ENCODE measurements at regions not wholly inside any gene's neighbourhood (a gene's known extent, or its start where the extent isn't known, plus 50 kb on each side); places are given as distances from the start of the nearest gene placed in this dataset.

DNA sequence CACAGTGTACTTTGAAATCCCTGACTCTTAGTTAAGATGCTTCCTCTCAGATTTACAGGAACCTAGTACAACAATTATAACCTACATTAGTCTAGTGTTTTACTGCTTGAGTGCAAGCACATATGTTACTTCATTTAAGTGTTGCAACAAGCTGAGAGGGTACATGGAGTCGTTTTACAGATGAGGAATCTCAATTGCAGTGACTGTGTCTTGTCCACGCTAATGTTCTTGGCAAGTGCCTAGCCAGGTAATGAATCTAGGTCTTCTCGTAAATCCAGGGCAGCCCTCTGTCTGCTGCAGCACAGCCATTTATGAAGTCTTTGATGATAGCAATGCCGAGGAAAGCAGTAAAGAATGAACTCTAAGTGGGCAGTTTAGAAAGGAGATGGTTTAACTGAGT lies 384.4 kb upstream of the ARPP21 start:
- TF ChIP-seq, protein P1, sequence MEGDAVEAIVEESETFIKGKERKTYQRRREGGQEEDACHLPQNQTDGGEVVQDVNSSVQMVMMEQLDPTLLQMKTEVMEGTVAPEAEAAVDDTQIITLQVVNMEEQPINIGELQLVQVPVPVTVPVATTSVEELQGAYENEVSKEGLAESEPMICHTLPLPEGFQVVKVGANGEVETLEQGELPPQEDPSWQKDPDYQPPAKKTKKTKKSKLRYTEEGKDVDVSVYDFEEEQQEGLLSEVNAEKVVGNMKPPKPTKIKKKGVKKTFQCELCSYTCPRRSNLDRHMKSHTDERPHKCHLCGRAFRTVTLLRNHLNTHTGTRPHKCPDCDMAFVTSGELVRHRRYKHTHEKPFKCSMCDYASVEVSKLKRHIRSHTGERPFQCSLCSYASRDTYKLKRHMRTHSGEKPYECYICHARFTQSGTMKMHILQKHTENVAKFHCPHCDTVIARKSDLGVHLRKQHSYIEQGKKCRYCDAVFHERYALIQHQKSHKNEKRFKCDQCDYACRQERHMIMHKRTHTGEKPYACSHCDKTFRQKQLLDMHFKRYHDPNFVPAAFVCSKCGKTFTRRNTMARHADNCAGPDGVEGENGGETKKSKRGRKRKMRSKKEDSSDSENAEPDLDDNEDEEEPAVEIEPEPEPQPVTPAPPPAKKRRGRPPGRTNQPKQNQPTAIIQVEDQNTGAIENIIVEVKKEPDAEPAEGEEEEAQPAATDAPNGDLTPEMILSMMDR (IDR thresholded peaks at IDR 0.05 in 8 of 11, conservative IDR thresholded peaks at IDR 0.05 in 3 of 11), result no peak
- TF ChIP-seq POLR2A (IDR thresholded peaks at IDR 0.05), result no peak

Data from spleen (tissue), 7 donors.